ENCODE measurements at regions not wholly inside any gene's neighbourhood (a gene's known extent, or its start where the extent isn't known, plus 50 kb on each side); places are given as distances from the start of the nearest gene placed in this dataset.
"Not testable (repeated sequence)": the region's sequence is repeated elsewhere in the genome, so short reads cannot be mapped to it uniquely, and the experiment has no call there.

- not testable (repeated sequence) for DNase-seq
These were observed 109.7 kb upstream of the ZNG1E start for GRCh38 chr9:65566018-65566417.

- DNase-seq, result not testable (repeated sequence)
These were observed 156.7 kb upstream of the ZNG1E start for GRCh38 chr9:65519018-65519417.

- not testable (repeated sequence) for DNase-seq
These were observed 161.3 kb upstream of the ZNG1E start for GRCh38 chr9:65514465-65514864.

DNA sequence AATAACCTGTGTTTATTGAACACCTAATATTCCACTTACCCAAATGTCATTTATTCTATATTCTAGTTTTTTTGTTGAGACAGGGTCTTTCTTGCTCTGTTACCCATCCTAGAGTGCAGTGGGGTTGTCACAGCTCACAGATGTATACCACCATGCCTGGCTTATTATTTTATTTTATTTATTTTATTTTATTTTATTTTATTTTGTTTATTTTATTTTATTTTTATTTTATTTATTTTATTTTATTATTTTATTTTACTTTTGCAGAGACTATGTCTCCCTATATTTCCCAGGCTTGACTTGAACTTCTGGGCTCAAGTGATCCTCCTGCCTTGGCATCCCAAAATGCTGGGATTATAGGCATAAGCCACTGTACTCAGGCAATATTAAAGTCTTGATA, 167.8 kb upstream of the ZNG1E start:
- DNase-seq, result not testable (repeated sequence)

- DNase-seq, result not testable (repeated sequence)
These were observed 171.0 kb upstream of the ZNG1E start for GRCh38 chr9:65504686-65505085.

- not testable (repeated sequence) for DNase-seq
These were observed 172.0 kb upstream of the ZNG1E start for GRCh38 chr9:65503696-65504095.

DNA sequence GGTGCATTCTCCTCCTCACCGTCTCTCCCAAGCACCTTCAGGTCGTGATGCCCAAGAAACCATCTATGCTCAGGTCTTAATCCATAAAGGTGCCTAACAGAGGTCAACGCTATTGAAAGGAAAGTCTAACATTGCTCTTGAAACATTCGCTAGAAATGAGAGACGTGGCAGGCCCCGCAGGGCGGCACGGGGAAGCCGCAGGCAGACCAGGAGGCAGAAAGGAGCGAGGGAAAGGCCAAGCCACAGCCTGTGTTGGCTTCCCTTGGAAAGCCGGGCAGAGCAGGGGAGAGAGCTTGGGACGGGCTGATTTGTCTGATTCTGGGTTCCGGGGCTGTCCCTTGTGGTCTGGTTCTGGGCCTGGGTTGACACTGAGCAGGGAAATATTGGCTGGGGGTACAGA, 192.8 kb upstream of the ZNG1E start:
- not testable (repeated sequence) for DNase-seq

DNA sequence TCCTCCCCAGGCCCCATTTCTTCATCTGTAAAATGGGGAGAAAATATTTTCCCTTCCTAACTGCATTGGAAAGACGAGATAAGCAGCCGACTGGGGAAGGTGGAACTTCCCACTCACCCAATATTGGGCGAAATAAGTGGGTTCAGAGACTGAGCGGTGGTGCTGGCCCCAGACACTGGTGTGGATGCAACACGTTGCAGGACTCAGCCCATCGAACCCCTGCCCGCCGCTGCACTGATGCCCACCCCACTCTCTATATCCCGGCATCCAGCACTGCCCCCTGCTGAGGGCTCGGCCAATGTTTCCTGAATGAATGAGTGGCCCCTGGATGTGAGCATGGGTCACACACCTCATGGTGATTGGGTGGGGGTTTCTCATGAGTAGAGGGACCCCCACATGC, 194.4 kb upstream of the ZNG1E start:
- DNase-seq, result not testable (repeated sequence)

DNA sequence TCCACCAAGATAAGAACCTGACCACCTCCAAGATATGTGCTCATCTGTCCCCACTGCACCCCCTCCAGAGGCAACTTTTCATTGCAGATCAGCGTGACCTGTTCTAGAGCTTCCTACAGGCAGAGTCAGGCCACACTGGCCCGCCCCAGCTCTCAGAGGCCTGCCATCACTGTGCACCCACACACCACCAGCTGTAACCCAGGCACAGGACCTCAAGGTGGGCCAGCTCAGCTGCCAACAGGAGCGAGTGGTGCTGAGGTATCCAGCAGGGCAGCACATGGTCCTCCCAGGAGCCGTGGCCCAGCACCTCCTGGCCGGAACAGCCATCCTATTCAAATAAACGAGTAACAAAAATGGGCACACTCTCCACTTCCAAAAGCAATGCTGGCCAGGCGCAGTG, 189.9 kb upstream of the FOXD4L5 start:
- not testable (repeated sequence) for DNase-seq

DNA sequence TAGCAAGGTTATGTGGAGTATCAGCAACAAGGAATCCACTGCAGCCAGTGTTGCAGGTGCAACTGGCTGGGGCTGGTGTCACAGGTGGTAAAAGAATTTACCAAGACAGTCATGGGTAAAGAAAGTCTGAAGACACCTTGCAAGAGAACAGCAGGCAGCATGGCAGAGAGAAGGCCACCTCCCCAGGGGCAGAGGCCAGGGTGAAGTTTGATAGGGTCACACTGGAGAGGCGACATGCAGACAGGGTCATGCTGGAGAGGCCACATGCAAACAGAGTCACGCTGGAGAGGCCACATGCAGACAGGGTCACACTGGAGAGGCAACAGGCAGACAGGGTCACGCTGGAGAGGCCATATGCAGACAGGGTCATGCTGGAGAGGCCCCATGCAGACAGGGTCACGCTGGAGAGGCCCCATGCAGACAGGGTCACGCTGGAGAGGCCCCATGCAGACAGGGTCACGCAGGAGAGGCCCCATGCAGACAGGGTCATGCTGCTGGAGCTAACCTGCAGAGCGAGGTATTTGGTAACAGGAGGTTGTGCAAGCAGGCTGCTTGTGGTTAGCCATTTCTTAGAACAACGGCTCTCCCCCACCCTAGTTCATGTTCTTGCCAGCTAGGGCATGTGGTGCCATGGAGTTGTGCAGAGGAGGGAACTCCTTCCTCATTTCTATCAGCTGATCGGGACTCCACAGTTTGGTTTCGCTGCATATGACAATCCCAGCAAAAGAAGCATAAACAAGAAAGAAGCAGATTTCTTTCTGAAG, 188.2 kb upstream of the FOXD4L5 start:
- not testable (repeated sequence) for DNase-seq

DNA sequence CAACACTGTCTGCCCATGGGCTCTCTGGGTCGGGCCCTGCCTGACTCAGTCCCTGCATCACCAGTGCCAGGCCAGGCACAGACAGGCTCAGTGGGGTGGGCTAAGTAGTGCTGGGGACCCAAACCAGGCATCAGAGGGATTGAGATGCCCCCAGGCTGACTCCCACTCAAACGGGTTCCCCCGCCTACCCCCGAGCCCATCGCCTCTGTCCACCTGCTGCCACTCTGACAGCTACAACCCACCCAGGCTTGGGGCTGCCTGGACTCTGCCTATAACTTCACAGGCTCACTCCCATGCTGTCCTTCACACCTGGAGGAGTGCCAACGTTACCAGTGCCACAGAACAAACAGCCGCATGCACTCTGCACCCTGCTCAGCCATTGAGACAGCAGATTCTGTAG, 186.1 kb upstream of the FOXD4L5 start:
- not testable (repeated sequence) for DNase-seq

GRCh38 chr9:65466911-65467734, 182.1 kb upstream of the FOXD4L5 start:
- DNase-seq, result not testable (repeated sequence)

DNA sequence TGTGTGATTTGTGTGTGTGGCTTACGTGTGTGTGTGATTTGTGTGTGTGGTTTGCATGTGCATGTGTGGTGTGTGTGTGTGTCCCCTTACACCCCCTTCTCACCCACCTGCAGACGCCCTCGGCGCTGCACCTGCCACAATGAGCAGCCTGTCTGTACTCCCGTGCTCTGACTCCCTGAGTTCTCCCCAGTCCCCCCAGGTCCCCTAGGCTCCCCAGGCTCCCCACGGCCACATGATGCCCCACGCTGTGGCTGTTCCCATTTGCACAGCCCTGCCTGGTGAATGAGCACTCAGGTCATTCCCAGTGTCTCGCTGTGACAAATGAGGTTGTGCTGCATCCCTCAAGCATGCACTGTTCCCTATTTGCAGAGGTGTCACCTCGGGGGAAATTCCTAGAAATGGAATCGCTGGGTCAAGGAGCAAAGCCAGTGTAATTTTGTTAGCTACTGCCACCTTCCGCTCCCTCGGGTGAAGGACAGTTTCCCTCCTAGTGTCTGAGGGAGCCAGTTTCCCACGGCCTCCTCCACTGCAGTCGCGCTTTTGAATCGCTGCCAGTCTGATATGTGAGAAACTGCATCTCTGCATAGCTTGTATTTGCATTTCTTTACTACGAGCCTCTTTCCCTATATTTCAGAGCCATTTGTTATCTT, 180.4 kb upstream of the FOXD4L5 start:
- DNase-seq, result not testable (repeated sequence)

DNA sequence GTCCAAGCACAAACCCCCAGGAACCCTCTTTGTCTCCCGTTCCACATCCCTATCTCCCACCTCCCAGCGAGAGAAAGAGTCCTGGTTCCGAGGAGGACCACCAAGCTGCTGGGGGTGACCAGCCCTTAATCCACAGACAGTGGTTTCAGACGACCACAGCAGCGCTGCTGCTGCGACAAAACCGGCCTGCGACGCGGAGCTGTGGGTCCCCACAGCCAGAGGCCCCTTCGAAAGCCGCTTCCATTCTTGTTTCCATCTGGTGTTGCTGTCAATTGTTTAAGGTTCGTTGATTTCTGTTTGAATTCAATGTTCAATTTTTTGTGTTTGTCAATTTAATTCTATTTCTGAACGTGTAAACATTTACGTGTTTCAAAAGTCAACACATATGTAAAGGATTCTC, 177.5 kb upstream of the FOXD4L5 start:
- DNase-seq, result not testable (repeated sequence)

GRCh38 chr9:65459756-65460320, 174.8 kb upstream of the FOXD4L5 start:
- DNase-seq, result no peak

GRCh38 chr9:65458992-65459391, 174.0 kb upstream of the FOXD4L5 start:
- no peak for DNase-seq

DNA sequence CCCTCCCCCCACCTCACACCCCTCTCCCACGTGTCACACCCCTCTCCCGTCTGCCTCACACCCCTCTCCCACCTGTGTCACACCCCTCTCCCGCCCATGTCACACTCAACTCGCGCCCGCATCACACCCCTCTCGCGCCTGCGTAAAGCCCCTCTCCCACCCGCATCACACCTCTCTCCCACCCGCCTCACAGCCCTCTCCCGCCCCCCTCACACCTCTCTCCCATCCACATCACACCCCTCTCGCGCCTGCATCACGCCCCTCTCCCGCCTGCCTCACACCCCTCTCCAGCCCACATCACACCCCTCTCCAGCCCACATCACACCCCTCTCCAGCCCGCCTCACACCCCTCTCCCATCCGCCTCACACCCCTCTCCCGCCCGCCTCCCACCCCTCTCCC, 173.5 kb upstream of the FOXD4L5 start:
- no peak for DNase-seq

- not testable (repeated sequence) for DNase-seq
These were observed 172.0 kb upstream of the FOXD4L5 start for GRCh38 chr9:65456991-65457390.

DNA sequence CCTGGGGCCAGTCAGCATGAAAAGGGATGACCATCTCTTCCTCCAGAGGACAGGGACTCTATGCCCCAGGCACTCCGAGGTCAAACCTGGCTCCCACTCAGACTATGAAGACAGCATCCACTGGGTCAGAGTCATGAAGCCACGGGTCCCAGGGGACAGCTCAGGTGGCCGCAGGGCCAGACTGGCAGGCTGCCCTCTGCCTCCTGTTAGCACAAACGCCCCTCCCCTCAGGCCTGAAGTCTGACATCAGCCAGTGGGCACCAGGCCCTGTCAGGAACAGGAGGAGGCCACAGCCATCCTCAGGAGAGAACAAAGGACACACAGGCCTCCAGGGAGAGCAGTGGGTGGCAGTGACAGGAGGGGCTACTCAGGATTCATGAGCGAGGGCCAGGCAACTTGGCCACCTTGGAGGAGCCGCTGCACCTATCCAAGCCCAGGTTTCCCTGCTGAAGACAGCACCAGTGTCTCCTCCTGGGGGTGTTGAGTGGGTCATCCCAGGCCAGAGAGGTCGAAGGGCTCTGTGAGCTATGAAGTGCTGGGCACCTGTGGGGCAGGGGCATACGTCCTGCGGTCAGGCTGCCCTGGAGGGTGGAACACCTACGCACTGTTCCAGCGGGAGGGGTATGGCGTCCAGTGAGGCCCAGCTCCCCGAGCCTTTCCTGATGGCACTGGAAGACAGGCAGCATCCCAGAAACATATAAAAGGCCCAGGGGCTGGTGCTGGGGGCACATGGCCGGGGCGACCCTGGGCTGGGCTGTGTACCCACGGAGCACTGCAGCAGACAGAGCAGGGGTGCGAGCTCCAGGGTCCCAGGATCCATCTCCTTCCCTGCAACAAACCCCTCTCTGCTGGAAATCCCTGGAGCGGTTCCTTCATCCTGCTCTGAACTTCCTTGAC, 171.0 kb upstream of the FOXD4L5 start:
- not testable (repeated sequence) for DNase-seq

GRCh38 chr9:65455136-65455535, 170.1 kb upstream of the FOXD4L5 start:
- DNase-seq, result not testable (repeated sequence)

GRCh38 chr9:65454666-65455065, 169.7 kb upstream of the FOXD4L5 start:
- not testable (repeated sequence) for DNase-seq

DNA sequence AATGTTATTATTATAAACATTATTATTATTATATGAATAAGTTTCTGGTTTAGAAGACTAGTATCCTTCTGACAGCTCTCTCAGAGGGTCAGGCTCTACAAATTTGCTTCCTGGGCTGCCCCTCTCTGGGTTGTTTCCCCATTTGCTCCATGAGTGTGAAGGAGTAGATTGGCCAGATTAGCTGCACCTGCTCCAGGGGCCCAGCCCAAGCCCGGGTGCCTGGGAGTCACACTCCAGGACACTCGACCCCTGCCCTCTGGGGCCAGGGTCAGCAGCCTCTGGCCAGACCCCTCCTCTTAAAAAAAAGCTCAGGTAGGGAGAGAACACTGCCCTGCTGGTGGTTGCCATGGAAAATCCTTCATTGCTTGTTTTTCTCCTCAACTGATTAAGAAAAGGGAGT, 169.0 kb upstream of the FOXD4L5 start:
- not testable (repeated sequence) for DNase-seq
